DMS 273 (cell line): ENCODE measurements at regions not wholly inside any gene's neighbourhood (a gene's known extent, or its start where the extent isn't known, plus 50 kb on each side); places are given as distances from the start of the nearest gene placed in this dataset.

ENCODE experiments used
- DNase-seq: peaks from one replicate; lab custom pipeline; 2025; ENCODE audit not compliant: unreplicated experiment; lab: John Stamatoyannopoulos, UW

DNA sequence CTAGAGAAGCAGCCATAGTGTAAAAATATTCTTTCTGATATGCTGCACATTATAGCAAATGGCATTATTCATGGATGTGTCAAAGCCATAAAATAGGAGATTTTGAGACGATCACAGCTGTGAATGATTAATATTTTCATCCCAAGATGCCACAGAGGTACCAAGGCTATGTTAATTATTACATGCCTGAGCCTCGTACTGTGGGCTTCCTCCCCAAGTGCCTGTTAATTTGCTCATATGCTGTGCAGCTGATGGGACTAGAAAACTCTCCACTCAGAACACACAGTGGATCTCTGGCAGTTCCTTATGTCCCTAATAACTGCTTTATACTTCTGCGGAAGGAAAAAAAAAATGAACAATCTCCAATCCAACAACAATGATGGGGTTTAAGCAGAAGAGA, 184.9 kb upstream of the TSHZ2 start:
- DNase-seq, result no peak

GRCh38 chr20:52785679-52786078, 186.5 kb upstream of the TSHZ2 start:
- peak; percentile 6 for DNase-seq

- DNase-seq, result peak; percentile 53
Observed at GRCh38 chr20:52783769-52784168, 188.4 kb upstream of the TSHZ2 start.

GRCh38 chr20:52780462-52780861, 191.7 kb upstream of the TSHZ2 start:
- no peak for DNase-seq

DNA sequence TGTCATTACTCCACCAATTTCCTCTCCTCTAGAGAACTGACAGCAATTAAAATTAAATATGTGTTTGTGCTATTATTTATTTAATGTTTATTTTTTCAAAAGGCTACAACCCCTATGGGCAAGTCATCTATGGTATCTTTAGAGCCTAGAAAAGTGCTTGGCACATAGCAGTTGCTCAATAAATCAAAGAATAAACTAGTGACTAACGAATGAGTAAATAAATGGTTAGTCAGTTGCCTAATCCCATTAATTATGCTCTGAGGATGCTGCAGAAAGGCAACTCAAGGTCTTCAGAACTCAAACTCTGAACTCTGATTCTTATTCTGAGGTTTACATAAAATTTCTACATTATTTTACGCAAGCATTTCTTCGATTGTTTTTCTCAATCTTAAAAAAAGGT, 193.0 kb upstream of the TSHZ2 start:
- no peak for DNase-seq

DNA sequence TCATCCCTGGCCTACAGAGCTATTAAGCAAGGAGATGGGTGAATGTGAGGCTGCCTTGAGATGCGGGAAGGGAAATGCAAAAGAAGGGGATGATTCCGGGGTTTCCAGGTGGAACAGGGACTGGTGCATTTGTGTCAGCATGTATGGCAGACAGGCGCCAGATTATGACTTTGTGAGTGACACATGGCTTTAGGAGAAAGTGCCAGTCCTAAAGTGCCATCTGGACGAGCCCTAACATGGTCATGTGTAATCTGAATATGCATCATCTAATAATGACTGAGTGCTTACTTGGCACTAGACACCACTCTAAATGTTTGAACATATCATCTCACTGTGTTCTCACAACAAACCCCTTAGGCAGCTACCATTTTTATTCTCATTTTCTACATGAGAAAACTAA, 195.0 kb upstream of the TSHZ2 start:
- DNase-seq, result peak; percentile 14

DNA sequence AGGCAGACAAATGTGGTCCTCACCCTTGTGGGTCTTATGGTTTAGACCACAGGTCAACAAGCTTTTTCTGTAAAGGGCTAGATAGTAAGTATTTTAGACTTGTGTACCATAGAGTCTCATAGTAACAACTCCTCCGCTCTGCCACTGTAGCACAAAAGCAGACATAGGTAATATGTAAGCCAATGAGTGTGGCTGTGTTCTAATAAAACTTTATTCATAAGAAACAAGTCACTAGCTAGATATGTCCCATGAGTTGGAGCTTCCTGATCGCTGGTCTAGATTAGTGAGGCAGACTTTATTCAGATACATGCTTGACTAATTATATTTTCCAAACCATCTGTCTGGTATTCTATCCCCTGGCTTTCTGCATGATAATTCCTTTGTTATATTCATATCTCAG, 196.4 kb upstream of the TSHZ2 start:
- DNase-seq, result no peak

GRCh38 chr20:52768694-52769093, 203.5 kb upstream of the TSHZ2 start:
- no peak for DNase-seq

- no peak for DNase-seq
Observed at GRCh38 chr20:52766645-52767435, 205.3 kb upstream of the TSHZ2 start.

GRCh38 chr20:52763321-52763853, 208.8 kb upstream of the TSHZ2 start:
- no peak for DNase-seq

- no peak for DNase-seq
Observed at GRCh38 chr20:52761867-52762266, 210.3 kb upstream of the TSHZ2 start.

DNA sequence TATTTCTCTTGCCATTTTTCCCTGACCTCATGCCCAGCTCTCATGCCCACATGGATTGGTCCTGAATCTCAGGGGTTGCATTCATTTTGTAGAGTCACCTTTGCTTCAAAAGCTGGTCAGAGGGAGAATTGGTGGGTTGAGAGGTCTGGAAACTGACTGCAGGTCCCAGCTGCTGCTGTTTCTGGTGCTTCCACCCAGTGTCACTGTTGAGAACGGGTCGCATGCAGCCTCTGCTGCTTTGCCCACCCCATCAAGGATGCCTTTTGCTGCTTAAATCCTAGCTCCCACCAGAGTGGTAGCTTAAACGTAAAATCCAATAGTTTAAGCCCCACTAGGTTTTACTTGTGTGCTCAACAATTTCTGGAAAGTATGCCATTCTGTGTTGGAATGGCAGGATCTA, 211.4 kb upstream of the TSHZ2 start:
- DNase-seq, result peak; percentile 3

GRCh38 chr20:52757411-52757810, 214.7 kb upstream of the TSHZ2 start:
- no peak for DNase-seq

DNA sequence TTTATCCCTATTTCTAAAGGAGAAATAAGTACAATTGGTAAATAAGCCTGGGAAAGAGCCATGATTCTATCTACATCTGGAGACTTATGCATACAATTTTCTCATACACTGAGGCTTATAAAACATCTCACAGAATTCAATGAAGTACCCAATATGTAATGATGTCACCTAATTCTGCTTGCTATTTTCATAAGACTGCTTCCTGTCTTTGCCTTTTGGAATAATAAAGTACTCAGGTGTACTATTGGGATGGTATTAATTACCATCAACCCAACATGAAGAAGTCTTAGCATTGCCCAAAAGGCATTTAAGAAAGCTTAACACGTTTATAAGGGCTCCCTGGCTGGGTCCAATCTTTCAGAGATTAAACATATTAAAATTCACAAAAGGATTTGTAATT, 216.4 kb upstream of the TSHZ2 start:
- DNase-seq, result no peak

DNA sequence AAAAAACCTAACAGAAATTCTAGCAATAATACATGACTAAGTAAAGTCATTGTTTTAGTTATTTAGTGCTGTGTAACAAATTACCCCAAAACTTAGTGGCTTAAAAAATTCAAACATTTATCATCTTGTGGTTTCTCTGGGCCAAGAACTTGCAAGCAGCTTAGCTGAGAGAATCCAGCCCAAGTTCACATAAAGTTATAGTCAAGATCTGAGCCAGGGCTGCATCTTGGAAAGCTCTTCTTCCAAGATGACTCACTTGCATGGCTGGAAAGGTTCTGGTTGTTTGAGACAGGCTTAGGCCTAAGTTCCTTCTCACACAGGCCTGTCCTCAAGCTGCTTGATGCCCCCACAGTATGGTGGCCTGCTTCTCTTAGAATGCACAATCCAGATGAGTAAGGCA, 217.8 kb upstream of the TSHZ2 start:
- no peak for DNase-seq

DNA sequence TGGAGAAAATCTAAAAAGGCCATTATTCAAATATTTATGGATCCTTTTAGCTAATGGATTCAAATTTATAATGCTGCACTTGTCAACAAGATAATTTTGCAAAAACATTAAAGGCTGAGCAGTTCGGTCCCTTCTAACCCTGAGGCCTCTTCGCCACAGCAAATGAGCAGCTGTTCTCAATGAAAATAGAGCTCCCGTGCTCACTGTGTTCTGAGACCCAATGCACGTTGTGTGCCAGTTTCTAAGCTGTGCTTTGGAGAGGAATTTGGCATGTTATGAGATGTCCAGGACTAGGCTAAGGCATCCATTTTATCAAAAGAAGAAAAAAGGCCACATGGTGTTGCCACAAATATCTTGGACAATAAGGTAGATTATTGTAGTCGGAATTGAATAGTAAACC, 220.1 kb upstream of the TSHZ2 start:
- no peak for DNase-seq

DNA sequence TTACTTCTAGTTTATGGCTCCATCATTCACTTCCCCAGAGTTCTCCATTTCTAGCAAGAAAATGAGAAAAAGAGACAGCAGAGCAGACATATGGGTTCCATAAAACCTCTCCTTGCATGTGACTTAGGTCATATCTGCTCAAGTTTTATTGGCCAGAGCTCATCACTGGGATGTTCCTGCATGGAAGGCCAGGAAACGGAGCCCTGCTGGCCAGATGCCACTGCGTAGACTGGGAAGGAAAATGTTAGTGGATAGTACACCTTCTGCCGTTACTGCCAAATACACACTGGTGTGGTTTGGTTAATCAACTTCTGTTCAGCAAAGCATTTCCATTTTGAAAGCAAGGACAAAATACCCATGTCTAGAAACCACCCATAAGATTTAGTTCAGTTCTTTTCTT, 220.6 kb upstream of the TSHZ2 start:
- peak; percentile 11 for DNase-seq

DNA sequence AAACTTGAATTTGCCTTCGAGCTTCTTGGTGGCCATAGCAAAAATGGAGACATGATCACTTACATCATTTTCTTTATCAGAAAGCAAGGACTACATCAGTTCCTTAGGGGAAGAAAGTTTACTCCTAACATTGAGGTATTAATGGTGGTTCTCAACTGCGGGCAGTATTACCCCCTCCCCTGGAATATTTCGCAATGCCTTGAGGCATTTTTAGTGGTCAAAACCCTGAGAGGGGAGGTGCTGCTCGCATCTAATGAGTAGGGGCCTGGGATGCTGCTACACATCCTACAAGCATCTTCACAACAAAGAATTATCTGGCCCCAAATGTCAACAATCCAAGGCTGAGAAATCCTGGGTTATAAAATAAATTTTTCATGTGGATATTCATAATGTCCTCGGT, 222.2 kb upstream of the TSHZ2 start:
- no peak for DNase-seq

DNA sequence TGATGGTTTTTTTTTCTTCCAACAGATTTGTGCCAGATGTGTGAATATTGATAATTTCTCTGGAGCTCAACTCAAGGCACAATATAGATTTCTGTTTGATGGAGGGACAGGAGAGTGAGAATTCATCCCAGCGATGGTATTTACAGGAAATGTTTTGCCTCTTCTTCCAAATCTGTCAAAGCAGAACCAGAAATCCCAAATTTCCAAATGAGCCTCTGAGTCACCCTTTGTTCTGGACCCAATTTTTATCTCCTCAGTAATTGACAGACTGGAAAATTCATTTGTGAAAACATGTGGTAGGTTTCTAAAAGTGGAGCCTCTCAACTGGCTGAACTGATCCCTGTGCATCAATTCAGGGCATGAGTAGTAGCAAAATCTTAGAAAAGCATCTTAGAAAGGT, 223.2 kb upstream of the TSHZ2 start:
- no peak for DNase-seq

GRCh38 chr20:52748285-52748932, 223.7 kb upstream of the TSHZ2 start:
- DNase-seq, result peak; percentile 17

DNA sequence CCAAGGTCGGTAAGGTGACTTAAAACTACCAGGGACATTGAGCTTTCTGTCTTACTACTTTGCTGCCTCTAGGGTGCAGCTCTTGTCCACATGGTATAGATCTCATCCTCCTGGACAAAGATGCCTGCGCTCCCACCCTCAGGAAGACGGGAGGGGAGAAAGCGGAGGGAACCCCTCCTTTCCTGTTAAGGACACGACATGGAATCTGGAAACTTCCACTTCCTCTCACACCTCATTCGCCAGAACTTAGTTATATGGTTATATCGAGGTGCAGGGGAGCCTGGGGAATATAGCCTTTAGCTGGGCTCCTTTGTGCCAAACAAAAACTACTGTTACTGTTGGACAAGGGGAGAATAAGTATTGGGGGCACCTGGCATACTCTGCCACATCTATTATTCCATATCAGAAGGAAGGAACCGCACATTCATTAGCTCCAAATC, 224.3 kb upstream of the TSHZ2 start:
- peak; percentile 49 for DNase-seq

GRCh38 chr20:52746770-52747169, 225.4 kb upstream of the TSHZ2 start:
- DNase-seq, result no peak
